SH-SY5Y (cell line): ENCODE measurements at regions not wholly inside any gene's neighbourhood (a gene's known extent, or its start where the extent isn't known, plus 50 kb on each side); places are given as distances from the start of the nearest gene placed in this dataset.

ENCODE experiments used
- GATA2 ChIP-seq: IDR thresholded peaks from 2 replicates; pipeline ENCODE4 v1.6.1; 2011; ENCODE audit warnings: mild to moderate bottlenecking, low read depth, low read length
- GATA3 ChIP-seq: IDR thresholded peaks from 2 replicates; pipeline ENCODE4 v1.6.1; 2011; ENCODE audit warnings: low read depth, mild to moderate bottlenecking, low read length, moderate library complexity

GRCh38 chr6:71190809-71191208 lies 97.8 kb upstream of the OGFRL1 start:
- TF ChIP-seq GATA3 (no peak), GATA2 (no peak)

GRCh38 chr6:71194724-71195123 lies 93.9 kb upstream of the OGFRL1 start:
- TF ChIP-seq GATA3: no peak
- no peak for TF ChIP-seq GATA2

DNA sequence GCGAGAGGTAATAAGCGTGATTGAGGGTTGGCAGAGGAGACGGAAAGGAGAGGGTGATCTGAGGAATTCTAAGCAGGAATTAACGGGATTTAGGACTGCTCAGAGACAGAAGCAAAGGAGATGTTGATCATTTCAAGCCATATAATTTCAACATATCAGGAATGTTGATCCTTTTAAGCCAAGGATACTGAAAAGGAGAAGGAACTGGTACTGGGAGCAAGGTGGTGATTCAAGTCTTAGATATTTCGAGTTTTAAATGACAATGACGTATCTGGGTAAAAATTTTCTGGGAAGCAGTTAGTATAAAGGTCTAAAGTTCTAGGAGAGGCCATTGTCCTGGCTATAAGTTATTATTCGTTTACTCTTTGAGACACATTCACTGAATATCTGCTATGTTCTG lies 91.3 kb upstream of the OGFRL1 start:
- TF ChIP-seq GATA3 (no peak), GATA2 (no peak)

DNA sequence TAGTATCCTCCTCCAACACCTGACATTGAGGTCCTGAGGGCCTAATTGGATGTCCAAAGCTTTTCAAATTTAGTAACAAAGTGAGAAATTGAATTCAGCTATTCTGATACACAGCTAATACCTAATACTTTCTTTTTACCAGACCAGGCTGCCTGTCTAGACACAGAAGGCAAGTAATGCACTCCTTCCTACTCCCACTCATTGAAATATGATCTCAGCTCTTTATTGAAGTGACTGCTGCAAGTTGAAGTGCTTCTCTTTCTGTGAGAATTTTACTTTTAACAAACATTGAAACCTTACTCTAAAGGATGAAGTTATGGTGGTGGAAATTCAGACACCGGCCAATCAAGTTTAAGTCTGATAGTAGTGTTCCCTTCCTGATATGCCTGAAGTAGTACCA lies 90.8 kb upstream of the OGFRL1 start:
- TF ChIP-seq GATA3 (no peak), GATA2 (no peak)

GRCh38 chr6:71198908-71199307 lies 89.7 kb upstream of the OGFRL1 start:
- TF ChIP-seq GATA2 (no peak), GATA3 (no peak)

- TF ChIP-seq GATA2 (no peak), GATA3 (no peak)
Observed at GRCh38 chr6:71199736-71200135, 88.9 kb upstream of the OGFRL1 start.

- TF ChIP-seq GATA3: no peak
- TF ChIP-seq GATA2: no peak
Observed at GRCh38 chr6:71203206-71203605, 85.4 kb upstream of the OGFRL1 start.

DNA sequence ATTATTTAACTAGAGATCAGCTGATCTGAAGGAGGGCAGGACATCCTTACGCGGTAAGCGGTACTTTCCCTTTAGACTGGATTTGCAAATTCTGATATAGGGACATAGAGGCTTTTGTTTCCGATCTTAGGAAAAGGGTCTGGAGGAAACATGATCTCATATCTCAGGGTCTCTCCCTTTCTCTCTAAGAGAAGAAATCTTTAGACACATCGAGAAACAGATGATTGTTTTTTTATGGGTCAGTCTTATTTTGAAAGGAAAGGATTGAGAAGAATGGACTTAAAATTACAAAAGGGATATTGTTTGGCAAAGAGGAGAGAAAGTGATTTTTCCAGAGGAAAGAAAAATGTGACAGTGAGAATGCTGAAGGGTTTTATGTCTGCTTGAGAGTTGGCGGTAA lies 83.9 kb upstream of the OGFRL1 start:
- TF ChIP-seq GATA2: no peak
- TF ChIP-seq GATA3: no peak

GRCh38 chr6:71205336-71205956 lies 83.2 kb upstream of the OGFRL1 start:
- TF ChIP-seq GATA3 (no peak), GATA2 (no peak)

- TF ChIP-seq GATA2: no peak
- TF ChIP-seq GATA3: no peak
Observed at GRCh38 chr6:71206089-71206488, 82.5 kb upstream of the OGFRL1 start.

DNA sequence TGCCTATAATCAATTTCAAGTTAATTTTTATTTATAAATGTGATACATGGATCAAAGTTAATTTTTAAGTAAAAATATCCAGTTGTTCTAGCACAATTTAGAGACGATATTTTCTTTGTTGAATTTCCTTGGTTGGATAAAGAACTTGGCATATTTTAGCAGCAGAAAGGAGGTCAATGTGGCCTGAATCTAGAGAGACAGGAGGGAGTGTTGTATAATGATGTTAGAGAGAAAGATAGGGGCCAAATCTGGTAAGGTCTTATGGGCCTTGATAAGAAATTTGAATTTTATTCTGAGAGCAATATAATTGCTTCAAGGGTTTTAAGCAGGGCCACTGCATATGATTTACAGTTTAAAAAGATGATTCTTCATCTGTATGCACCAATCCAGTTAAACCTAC lies 79.4 kb upstream of the OGFRL1 start:
- TF ChIP-seq GATA2 (no peak), GATA3 (no peak)

DNA sequence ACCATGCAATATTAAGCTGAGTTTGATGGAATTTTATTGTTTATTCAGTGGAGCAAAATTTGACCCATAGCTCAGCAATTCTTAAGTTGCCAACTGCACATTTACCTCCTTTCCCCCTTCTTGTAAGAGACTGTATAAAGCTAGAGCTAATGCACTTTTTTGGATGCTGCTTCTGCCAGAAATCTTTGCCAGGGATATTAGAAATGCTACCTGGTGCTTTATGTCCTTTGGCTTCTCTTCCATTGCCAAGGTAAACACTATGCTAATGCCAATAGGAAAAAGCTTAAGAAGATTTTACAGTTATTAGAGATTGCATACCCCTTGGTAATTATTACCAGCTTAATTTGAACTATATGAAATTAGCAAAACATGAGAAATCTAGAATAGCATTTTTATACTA lies 79.0 kb upstream of the OGFRL1 start:
- TF ChIP-seq GATA3: no peak
- no peak for TF ChIP-seq GATA2

- TF ChIP-seq GATA2 (no peak), GATA3 (no peak)
Observed at GRCh38 chr6:71211799-71212198, 76.8 kb upstream of the OGFRL1 start.

DNA sequence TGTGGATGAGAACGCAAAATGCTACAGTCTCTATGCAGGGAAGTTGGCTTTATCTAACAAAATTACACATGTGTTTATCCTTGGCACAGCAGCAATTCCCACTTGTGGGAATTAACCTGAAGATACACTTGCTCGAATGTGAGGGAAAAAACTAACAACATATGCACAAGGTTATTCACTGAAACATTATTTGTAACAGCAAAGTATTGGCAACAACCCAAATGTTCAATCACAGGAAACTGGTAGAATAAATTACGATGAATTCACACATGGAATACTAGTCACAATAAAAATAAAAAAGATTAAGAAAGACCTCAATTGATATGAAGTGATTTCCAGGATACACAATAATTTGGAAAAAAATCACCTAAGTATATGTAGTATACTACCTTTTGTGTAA lies 68.1 kb upstream of the OGFRL1 start:
- TF ChIP-seq GATA3: no peak

DNA sequence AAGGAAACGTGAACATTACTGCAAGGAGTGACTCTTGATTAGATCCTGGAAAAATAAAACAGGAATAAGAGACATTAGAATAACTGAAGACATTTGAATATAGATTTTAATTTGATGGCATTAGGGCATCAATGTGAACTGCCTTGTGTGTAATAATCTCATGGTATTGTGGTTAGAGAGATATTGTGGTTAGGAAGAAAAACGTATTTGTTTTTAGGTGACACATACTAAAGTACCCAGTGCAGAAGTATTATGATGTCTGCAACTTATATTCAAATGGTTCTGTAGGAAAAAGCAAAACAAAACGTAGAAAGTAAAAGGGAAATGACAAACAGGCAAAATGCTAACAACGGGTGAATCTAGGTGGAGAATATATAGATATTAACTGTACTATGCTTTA lies 65.9 kb upstream of the OGFRL1 start:
- TF ChIP-seq GATA2: no peak
- TF ChIP-seq GATA3: no peak

DNA sequence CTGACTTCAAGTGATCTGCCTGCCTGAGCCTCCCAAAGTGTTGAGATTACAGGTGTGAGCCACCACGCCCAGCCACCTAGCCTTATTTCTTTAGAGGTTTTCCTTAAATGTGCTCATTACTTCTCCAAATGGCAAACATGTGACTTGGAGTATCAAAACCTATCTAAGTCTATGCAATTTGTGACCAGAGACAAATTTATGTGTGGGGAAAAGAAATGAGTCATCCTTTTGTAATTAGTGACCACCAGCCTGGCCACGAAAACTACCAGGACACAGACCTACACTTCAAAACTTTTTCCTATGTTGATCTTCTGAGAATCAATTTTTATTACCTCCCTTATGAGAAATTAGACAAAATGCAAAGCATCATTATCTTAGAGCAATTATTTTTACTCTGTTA lies 64.6 kb upstream of the OGFRL1 start:
- TF ChIP-seq GATA3: no peak

DNA sequence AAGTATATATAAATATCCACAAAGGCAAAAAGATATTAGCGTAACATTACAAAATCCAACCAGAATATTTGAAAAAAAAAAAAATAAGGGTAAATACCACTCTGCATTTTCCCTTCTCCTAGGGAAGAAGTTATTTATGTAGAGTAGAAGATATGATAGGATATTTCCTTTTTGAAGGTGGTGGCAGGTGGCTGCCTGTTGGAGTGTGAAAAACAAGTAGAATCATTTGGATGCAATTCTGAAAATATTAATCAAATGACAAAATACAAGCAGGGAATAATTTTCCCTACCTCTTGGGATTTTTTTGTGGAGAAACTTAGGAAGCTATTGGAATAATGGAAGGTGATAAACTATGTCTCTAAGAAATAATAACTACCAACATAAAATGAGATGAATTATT lies 62.5 kb upstream of the OGFRL1 start:
- TF ChIP-seq GATA3 (no peak), GATA2 (no peak)
